Glutamatergic neuron (in vitro differentiated cells): ENCODE measurements at regions not wholly inside any gene's neighbourhood (a gene's known extent, or its start where the extent isn't known, plus 50 kb on each side); places are given as distances from the start of the nearest gene placed in this dataset.

Source experiments
- DNase-seq: peaks from one replicate; pipeline ENCODE4 v3.0.0; 2022
- H3K27ac Mint-ChIP-seq: one replicate; pipeline ENCODE4 v1.8.0; 2020; ENCODE audit warnings: mild to moderate bottlenecking, mixed read lengths, inconsistent platforms; ENCODE audit not compliant: unreplicated experiment
- H3K27me3 Mint-ChIP-seq: one replicate; pipeline ENCODE4 v1.8.0; 2020; ENCODE audit warnings: mild to moderate bottlenecking, moderate library complexity, mixed read lengths, inconsistent platforms; ENCODE audit not compliant: unreplicated experiment
- H3K36me3 Mint-ChIP-seq: one replicate; pipeline ENCODE4 v1.8.0; 2020; ENCODE audit warnings: mild to moderate bottlenecking, mixed read lengths, inconsistent platforms; ENCODE audit not compliant: unreplicated experiment
- H3K4me1 Mint-ChIP-seq: one replicate; pipeline ENCODE4 v1.8.0; 2020; ENCODE audit warnings: mild to moderate bottlenecking, low read depth, mixed read lengths, inconsistent platforms; ENCODE audit not compliant: unreplicated experiment
- H3K4me3 Mint-ChIP-seq: one replicate; pipeline ENCODE4 v1.8.0; 2020; ENCODE audit warnings: mild to moderate bottlenecking, mixed read lengths, inconsistent platforms; ENCODE audit not compliant: unreplicated experiment
- H3K9me3 Mint-ChIP-seq: one replicate; pipeline ENCODE4 v1.8.0; 2020; ENCODE audit warnings: mild to moderate bottlenecking, moderate library complexity, mixed read lengths, inconsistent platforms; ENCODE audit not compliant: unreplicated experiment
- microRNA-seq: library from miRNA; unstranded; fragments of <30 nt; microRNA quantifications from one replicate; pipeline ENCODE4, GENCODE V29; 2020; ENCODE audit not compliant: unreplicated experiment
- TF ChIP-seq, protein P1 (sequence below): fragments of 200-600 bp; sonication (generic); IDR thresholded peaks from one replicate; pipeline ENCODE4 v1.5.0; 2021; ENCODE audit not compliant: partially characterized antibody, unreplicated experiment

DNA sequence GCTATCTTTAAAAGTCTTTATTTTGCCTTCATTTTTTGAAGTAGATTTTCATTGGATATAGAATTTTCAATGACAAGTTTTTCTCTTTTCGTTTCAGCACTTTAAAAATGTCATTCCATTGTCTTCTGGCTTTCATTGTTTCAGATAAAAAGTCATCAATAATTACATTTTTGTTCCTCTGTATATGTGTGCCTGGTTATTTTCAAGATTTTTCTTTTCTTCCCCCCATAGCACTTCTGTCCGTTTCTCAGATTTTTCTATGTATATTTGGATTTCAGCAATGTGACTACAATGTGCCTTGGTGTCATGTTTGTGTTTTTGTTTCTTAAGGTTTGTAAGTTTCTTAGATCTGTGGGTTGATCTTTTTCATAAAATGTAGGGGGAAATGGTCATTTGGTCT lies 66.3 kb upstream of the HSD17B12 start:
- no peak for DNase-seq
- peaks cover 11% of the 10 kb centered on the region for H3K36me3 Mint-ChIP-seq
- no peaks in the 10 kb centered on the region for H3K4me1 Mint-ChIP-seq
- H3K4me3 Mint-ChIP-seq: no peak overlapping the region
- H3K27me3 Mint-ChIP-seq: no peaks in the 10 kb centered on the region
- no peak overlapping the region for H3K27ac Mint-ChIP-seq
- no peaks in the 10 kb centered on the region for H3K9me3 Mint-ChIP-seq
- TF ChIP-seq, protein P1, sequence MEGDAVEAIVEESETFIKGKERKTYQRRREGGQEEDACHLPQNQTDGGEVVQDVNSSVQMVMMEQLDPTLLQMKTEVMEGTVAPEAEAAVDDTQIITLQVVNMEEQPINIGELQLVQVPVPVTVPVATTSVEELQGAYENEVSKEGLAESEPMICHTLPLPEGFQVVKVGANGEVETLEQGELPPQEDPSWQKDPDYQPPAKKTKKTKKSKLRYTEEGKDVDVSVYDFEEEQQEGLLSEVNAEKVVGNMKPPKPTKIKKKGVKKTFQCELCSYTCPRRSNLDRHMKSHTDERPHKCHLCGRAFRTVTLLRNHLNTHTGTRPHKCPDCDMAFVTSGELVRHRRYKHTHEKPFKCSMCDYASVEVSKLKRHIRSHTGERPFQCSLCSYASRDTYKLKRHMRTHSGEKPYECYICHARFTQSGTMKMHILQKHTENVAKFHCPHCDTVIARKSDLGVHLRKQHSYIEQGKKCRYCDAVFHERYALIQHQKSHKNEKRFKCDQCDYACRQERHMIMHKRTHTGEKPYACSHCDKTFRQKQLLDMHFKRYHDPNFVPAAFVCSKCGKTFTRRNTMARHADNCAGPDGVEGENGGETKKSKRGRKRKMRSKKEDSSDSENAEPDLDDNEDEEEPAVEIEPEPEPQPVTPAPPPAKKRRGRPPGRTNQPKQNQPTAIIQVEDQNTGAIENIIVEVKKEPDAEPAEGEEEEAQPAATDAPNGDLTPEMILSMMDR: no peak

DNA sequence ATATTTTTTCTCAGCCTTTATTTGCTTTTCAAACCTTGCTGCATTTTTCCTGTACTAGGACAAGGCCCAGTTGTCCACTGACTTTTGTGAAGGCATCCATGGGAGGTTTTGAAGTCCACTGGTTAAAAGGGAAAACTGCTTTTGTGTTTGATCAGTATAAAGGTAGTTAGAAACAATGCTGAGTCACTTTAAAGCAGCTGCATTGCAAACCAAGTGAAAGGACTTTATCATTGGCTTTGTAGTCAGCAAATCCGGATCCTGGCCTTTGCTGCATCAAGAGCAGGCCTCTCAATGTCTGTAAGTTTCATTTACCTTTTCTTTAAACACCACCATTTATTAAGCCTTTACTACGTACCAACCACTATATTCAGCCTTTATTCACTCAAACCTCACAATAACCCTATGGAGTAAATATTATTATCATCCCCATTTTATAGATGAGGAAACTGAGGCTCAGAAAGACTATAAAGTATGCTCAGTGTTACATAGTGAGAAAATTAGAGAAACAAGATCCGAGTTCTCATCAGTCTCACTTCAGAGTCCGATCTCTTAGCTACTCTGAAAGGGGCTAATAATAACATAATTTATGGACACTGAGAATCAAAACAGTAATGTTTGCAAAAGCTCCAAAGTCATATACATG lies 60.6 kb upstream of the HSD17B12 start:
- no peak overlapping the region for H3K4me3 Mint-ChIP-seq
- DNase-seq: no peak
- H3K27ac Mint-ChIP-seq: no peak overlapping the region
- no peaks in the 10 kb centered on the region for H3K4me1 Mint-ChIP-seq
- no peaks in the 10 kb centered on the region for H3K27me3 Mint-ChIP-seq
- TF ChIP-seq, protein P1: no peak
- H3K9me3 Mint-ChIP-seq: no peaks in the 10 kb centered on the region
- H3K36me3 Mint-ChIP-seq: peaks cover 4% of the 10 kb centered on the region

DNA sequence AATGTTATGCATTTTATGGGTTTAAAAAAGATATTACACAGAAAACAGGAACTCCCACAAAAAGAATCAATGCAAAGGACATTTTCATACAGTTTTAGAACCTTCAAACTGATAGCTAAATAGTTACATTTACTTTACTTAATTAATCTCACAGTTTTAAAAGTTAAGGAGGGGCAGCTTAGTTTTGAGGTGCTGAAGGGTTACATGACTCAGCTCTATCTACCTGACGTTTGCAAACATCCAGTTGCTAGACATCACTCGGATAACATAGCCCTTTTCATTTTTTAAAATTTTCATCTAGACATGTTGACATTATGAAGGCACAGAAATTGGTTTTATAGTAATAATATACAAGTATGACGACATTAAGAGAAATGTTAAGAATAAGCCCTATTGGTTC lies 53.7 kb upstream of the HSD17B12 start:
- Mint-ChIP-seq H3K27me3 (no peaks in the 10 kb centered on the region), H3K9me3 (no peaks in the 10 kb centered on the region), H3K36me3 (no peaks in the 10 kb centered on the region), H3K4me3 (no peak overlapping the region), H3K4me1 (no peaks in the 10 kb centered on the region), H3K27ac (no peak overlapping the region)
- TF ChIP-seq, protein P1: no peak
- DNase-seq: no peak

Small RNA genes lying in the stretch of these regions (microRNA-seq; reads per million reads assigned to microRNA genes)
- 49.5 reads per million, percentile 68 among the genes with 10 or more reads in this experiment for gene MIR129-2
- 6.3 reads per million, percentile 37 among the genes with 10 or more reads in this experiment for gene MIR670
